Esophagus (tissue), 2 donors: ENCODE measurements at regions not wholly inside any gene's neighbourhood (a gene's known extent, or its start where the extent isn't known, plus 50 kb on each side); places are given as distances from the start of the nearest gene placed in this dataset.

Experiments used
- H3K27ac ChIP-seq, 2 donors: one replicate each; pipeline ENCODE4 v1.5.1; 2013; ENCODE audit warnings: low read depth in 2 of 2, mild to moderate bottlenecking in 2 of 2, inconsistent platforms in 1 of 2, low read length in 1 of 2, moderate library complexity in 1 of 2
- H3K27me3 ChIP-seq, 2 donors: one replicate each; pipeline ENCODE4 v1.6.1; 2013; ENCODE audit warnings: low read length in 2 of 2, control low read depth in 1 of 2, mild to moderate bottlenecking in 1 of 2; ENCODE audit not compliant: insufficient read depth in 2 of 2, control insufficient read depth in 1 of 2
- H3K36me3 ChIP-seq, 2 donors: one replicate each; pipeline ENCODE4 v1.6.1; 2013; ENCODE audit warnings: low read length in 1 of 2; ENCODE audit not compliant: control insufficient read depth in 2 of 2, insufficient read depth in 2 of 2
- H3K4me1 ChIP-seq, 2 donors: one replicate each; pipeline ENCODE4 v1.6.1; 2013; ENCODE audit warnings: low read length in 1 of 2; ENCODE audit not compliant: control insufficient read depth in 2 of 2, insufficient read depth in 2 of 2
- H3K4me3 ChIP-seq, 2 donors: one replicate each; pipeline ENCODE4 v1.5.1; 2013; ENCODE audit warnings: low read length in 2 of 2, mild to moderate bottlenecking in 2 of 2, low read depth in 1 of 2, moderate library complexity in 1 of 2
- H3K9me3 ChIP-seq, 2 donors: one replicate each; pipeline ENCODE4 v1.6.1; 2013; ENCODE audit warnings: mild to moderate bottlenecking in 2 of 2, low read depth in 1 of 2, low read length in 1 of 2, moderate library complexity in 1 of 2; ENCODE audit not compliant: control insufficient read depth in 2 of 2, insufficient read depth in 1 of 2
- WGBS, 2 donors: extraction: QIAGEN DNeasy Blood & Tissue Kit; methylation state at CpG; one replicate each; pipeline ENCODE4 v1.1.7; 2013; 5-methylcytosine and 5-hydroxymethylcytosine counted together
- donor health status: healthy with polysubstance abuse.
- donor health status: Bipolar disorder and iron deficiency.

DNA sequence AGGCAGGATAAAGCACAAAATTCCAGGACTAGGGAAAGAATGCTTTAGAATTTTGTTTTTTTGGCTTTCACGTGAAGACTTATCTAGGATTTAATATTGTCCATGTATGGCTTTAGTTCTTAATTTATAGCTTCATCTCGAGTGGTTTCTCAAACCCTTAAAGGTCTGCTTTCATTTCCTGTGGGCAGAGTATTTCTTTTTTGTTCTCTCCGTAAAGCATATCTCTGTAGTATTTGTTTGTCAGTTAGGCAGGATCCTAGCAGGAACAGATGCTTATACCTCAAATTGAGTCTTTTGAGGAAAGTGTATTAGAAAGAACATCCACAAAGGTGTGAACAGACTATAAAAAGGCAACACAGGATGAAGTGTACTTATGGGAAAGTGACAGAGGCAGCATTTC lies 697.1 kb upstream of the SEL1L start:
- no peak overlapping the region for H3K4me3 ChIP-seq
- H3K27ac ChIP-seq = no peak overlapping the region
- no peaks in the 10 kb centered on the region for H3K36me3 ChIP-seq
- WGBS, 2 donors = 36 to 42% methylated on average over 3 of the region's 3 CpGs
- no peaks in the 10 kb centered on the region for H3K9me3 ChIP-seq
- no peaks in the 10 kb centered on the region for H3K4me1 ChIP-seq
- H3K27me3 ChIP-seq = no peaks in the 10 kb centered on the region

GRCh38 chr14:82238649-82239048 lies 705.0 kb upstream of the SEL1L start:
- H3K9me3 ChIP-seq = no peaks in the 10 kb centered on the region
- H3K27me3 ChIP-seq = no peaks in the 10 kb centered on the region
- no peaks in the 10 kb centered on the region for H3K4me1 ChIP-seq
- no peaks in the 10 kb centered on the region for H3K36me3 ChIP-seq
- H3K27ac ChIP-seq = no peak overlapping the region
- no peak overlapping the region for H3K4me3 ChIP-seq
- WGBS, 2 donors = 59 to 60% methylated on average over 2 of the region's 2 CpGs

- 68 to 77% methylated on average over 7 of the region's 7 CpGs for WGBS, 2 donors
- Histone ChIP-seq H3K9me3 (no peaks in the 10 kb centered on the region), H3K27ac (no peak overlapping the region), H3K36me3 (no peaks in the 10 kb centered on the region), H3K4me1 (no peaks in the 10 kb centered on the region), H3K27me3 (no peaks in the 10 kb centered on the region), H3K4me3 (no peak overlapping the region)
Observed at GRCh38 chr14:82239223-82239622, 705.6 kb upstream of the SEL1L start.

- WGBS, 2 donors = 65 to 67% methylated on average over 4 of the region's 4 CpGs
- Histone ChIP-seq H3K4me1 (no peaks in the 10 kb centered on the region), H3K27me3 (no peaks in the 10 kb centered on the region), H3K4me3 (no peak overlapping the region), H3K27ac (no peak overlapping the region), H3K9me3 (no peaks in the 10 kb centered on the region), H3K36me3 (no peaks in the 10 kb centered on the region)
Observed at GRCh38 chr14:82244791-82245190, 711.1 kb upstream of the SEL1L start.

GRCh38 chr14:82251494-82251893 lies 717.8 kb upstream of the SEL1L start:
- Histone ChIP-seq H3K4me3 (no peak overlapping the region), H3K27me3 (no peaks in the 10 kb centered on the region), H3K9me3 (no peaks in the 10 kb centered on the region), H3K27ac (no peak overlapping the region), H3K36me3 (no peaks in the 10 kb centered on the region), H3K4me1 (no peaks in the 10 kb centered on the region)
- 79 to 83% methylated on average over 8 of the region's 8 CpGs for WGBS, 2 donors

DNA sequence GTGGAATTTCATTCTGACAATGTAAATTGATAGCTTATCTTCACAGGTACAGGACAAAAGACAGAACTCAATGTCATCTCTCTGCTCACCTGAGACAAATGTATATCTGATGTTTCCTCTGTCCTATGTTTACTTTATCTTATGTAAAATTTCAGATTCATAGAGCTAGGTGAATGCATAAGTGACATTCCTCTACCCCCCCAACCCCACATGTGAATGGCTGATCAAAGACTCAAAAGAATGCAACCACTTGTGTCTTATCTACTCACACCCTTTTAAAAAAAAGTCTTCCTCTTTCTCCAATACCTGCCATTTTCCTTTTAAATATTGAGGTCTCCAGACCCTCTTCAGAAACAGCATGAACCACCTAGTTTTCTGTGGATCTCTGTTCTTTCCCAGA lies 736.6 kb upstream of the SEL1L start:
- no peaks in the 10 kb centered on the region for H3K36me3 ChIP-seq
- H3K4me1 ChIP-seq = no peaks in the 10 kb centered on the region
- H3K27ac ChIP-seq = no peak overlapping the region
- H3K9me3 ChIP-seq = no peaks in the 10 kb centered on the region
- no peaks in the 10 kb centered on the region for H3K27me3 ChIP-seq
- H3K4me3 ChIP-seq = no peak overlapping the region

- no peak overlapping the region for H3K27ac ChIP-seq
- no peaks in the 10 kb centered on the region for H3K36me3 ChIP-seq
- H3K4me3 ChIP-seq = no peak overlapping the region
- H3K27me3 ChIP-seq = no peaks in the 10 kb centered on the region
- no peaks in the 10 kb centered on the region for H3K4me1 ChIP-seq
- H3K9me3 ChIP-seq = no peaks in the 10 kb centered on the region
Observed at GRCh38 chr14:82298811-82299210, 765.2 kb upstream of the SEL1L start.

DNA sequence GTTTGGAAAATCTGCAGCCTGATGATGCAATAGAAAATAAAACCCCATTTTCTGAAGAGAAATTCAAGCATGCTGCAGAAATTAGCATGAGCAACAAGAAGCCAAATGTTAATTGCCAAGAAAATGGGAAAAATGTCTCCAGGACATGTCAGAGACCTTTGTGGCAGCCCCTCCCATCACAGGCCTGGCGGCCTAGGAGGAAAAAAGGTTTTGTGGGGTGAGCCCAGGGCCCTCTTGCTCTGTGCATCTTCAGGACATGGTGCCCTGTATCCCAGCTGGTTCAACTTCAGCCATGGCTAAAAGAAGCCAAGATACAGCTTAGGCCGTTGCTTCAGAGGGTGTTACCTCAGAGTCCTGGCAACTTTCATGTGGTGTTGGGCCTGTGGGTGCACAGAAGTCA lies 775.5 kb upstream of the SEL1L start:
- Histone ChIP-seq H3K36me3 (no peaks in the 10 kb centered on the region), H3K27ac (no peak overlapping the region), H3K9me3 (no peaks in the 10 kb centered on the region), H3K4me1 (no peaks in the 10 kb centered on the region), H3K27me3 (no peaks in the 10 kb centered on the region), H3K4me3 (no peak overlapping the region)
- 80 to 84% methylated on average over 2 of the region's 2 CpGs for WGBS, 2 donors

DNA sequence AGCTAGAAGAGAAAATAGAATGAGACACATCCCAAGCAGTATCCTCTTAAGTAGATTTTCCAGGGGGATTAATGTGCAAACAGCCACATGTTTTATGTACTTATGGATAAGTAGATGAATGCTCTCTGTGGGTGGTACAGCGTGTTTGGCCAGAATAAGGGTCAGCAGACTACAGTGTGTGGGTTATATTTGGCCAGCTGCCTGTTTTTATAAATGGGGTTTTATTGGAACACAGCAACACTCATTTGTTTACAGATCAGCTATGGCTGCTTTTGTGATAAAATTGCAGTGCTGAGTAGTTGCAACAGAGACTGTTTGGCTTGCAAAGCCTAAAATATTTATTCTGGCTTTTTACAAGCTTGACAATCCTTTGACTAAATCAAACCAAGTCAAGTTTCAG lies 780.2 kb upstream of the SEL1L start:
- H3K36me3 ChIP-seq = no peaks in the 10 kb centered on the region
- H3K9me3 ChIP-seq = no peaks in the 10 kb centered on the region
- no peaks in the 10 kb centered on the region for H3K27me3 ChIP-seq
- no peaks in the 10 kb centered on the region for H3K4me1 ChIP-seq
- no peak overlapping the region for H3K27ac ChIP-seq
- H3K4me3 ChIP-seq = no peak overlapping the region
- WGBS, 2 donors = 16 to 25% methylated on average over 1 of the region's 1 CpG

DNA sequence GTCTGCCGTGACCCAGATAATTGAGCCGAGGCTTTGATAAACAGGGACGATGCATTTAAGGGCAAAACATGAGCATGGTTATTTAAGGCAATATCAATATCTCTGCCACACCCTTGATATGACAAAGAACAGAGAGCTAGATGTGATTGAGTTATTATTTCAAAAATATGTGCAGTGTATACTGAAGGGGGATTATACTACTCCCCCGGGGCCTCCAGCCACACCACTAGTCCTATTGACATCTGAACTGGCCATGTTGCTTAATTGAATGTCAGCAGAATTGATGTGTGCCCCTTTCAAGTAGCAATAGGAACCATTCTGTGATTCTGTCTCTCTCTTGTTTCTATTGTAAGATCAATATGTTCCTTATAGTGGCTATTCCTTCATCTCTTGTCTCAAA lies 794.8 kb upstream of the SEL1L start:
- WGBS, 2 donors = 79 to 89% methylated on average over 4 of the region's 4 CpGs
- Histone ChIP-seq H3K27ac (no peak overlapping the region), H3K9me3 (peaks cover 0 to 6% of the 10 kb centered on the region in 2 donors), H3K4me3 (no peak overlapping the region), H3K27me3 (no peaks in the 10 kb centered on the region), H3K4me1 (no peaks in the 10 kb centered on the region), H3K36me3 (no peaks in the 10 kb centered on the region)
